Right atrium auricular region (tissue), 2 donors: ENCODE measurements at regions not wholly inside any gene's neighbourhood (a gene's known extent, or its start where the extent isn't known, plus 50 kb on each side); places are given as distances from the start of the nearest gene placed in this dataset.

Experiments
- DNase-seq: peaks from one replicate; pipeline ENCODE4 v3.0.0-alpha.2; 2019; ENCODE audit warnings: low spot score
- H3K27ac ChIP-seq, 2 donors: fragments of 200-600 bp; sonication (generic); 1 replicate in 1 of 2; 2 replicates in 1 of 2; pipeline ENCODE4 v1.5.1; 2016 to 2019
- H3K27me3 ChIP-seq, 2 donors: fragments of 200-600 bp; sonication (generic); one replicate each; pipeline versions ENCODE4 v1.5.1 to v1.6.0; 2017 to 2019
- H3K36me3 ChIP-seq: fragments of 200-600 bp; sonication (generic); one replicate; pipeline ENCODE4 v1.5.1; 2016
- H3K4me1 ChIP-seq, 2 donors: fragments of 200-600 bp; sonication (generic); one replicate each; pipeline versions ENCODE4 v1.5.1 to v1.6.0; 2017 to 2019
- H3K4me3 ChIP-seq, 2 donors: fragments of 200-600 bp; sonication (generic); 1 replicate in 1 of 2; 2 replicates in 1 of 2; pipeline ENCODE4 v1.5.1; 2017 to 2019; ENCODE audit warnings: mild to moderate bottlenecking in 1 of 2, moderate library complexity in 1 of 2
- H3K9me3 ChIP-seq, 2 donors: fragments of 200-600 bp; sonication (generic); one replicate each; pipeline ENCODE4 v1.5.1; 2019
- CTCF ChIP-seq, 2 donors: fragments of 200-600 bp; sonication (generic); IDR thresholded peaks; one replicate each; pipeline ENCODE4 v1.5.1; 2019; ENCODE audit warnings: antibody characterized with exemption in 2 of 2

GRCh38 chr20:61056116-61056515 lies 195.9 kb upstream of the CDH4 start:
- Histone ChIP-seq H3K36me3 (no peaks in the 10 kb centered on the region), H3K27me3 (no peaks in the 10 kb centered on the region), H3K4me1 (no peaks in the 10 kb centered on the region), H3K4me3 (no peak overlapping the region), H3K9me3 (no peaks in the 10 kb centered on the region), H3K27ac (no peak overlapping the region)
- TF ChIP-seq CTCF (IDR thresholded peaks at IDR 0.05): no peak
- DNase-seq: no peak

- Histone ChIP-seq H3K36me3 (no peaks in the 10 kb centered on the region), H3K27me3 (no peaks in the 10 kb centered on the region), H3K9me3 (no peaks in the 10 kb centered on the region), H3K4me1 (no peaks in the 10 kb centered on the region), H3K27ac (no peak overlapping the region), H3K4me3 (no peak overlapping the region)
- TF ChIP-seq CTCF (IDR thresholded peaks at IDR 0.05): no peak
- DNase-seq: no peak
Measured at GRCh38 chr20:61056627-61057442, 195.2 kb upstream of the CDH4 start.

- H3K27me3 ChIP-seq: no peaks in the 10 kb centered on the region
- no peak for DNase-seq
- no peak overlapping the region for H3K4me3 ChIP-seq
- H3K4me1 ChIP-seq: no peaks in the 10 kb centered on the region
- H3K36me3 ChIP-seq: no peaks in the 10 kb centered on the region
- no peak overlapping the region for H3K27ac ChIP-seq
- H3K9me3 ChIP-seq: no peaks in the 10 kb centered on the region
- TF ChIP-seq CTCF (IDR thresholded peaks at IDR 0.05): no peak
Measured at GRCh38 chr20:61057443-61058121, 194.5 kb upstream of the CDH4 start.

- no peak overlapping the region for H3K4me3 ChIP-seq
- no peak for DNase-seq
- H3K4me1 ChIP-seq: no peaks in the 10 kb centered on the region
- H3K27ac ChIP-seq: no peak overlapping the region
- no peak for TF ChIP-seq CTCF (IDR thresholded peaks at IDR 0.05)
- no peaks in the 10 kb centered on the region for H3K36me3 ChIP-seq
- H3K27me3 ChIP-seq: no peaks in the 10 kb centered on the region
- H3K9me3 ChIP-seq: no peaks in the 10 kb centered on the region
Measured at GRCh38 chr20:61061981-61062380, 190.1 kb upstream of the CDH4 start.

- Histone ChIP-seq H3K4me1 (no peaks in the 10 kb centered on the region), H3K27me3 (no peaks in the 10 kb centered on the region), H3K9me3 (no peaks in the 10 kb centered on the region), H3K36me3 (no peaks in the 10 kb centered on the region), H3K27ac (no peak overlapping the region), H3K4me3 (no peak overlapping the region)
- no peak for TF ChIP-seq CTCF (IDR thresholded peaks at IDR 0.05)
- no peak for DNase-seq
Measured at GRCh38 chr20:61065853-61066252, 186.2 kb upstream of the CDH4 start.
